Stomach (tissue), 4 donors: ENCODE measurements at regions not wholly inside any gene's neighbourhood (a gene's known extent, or its start where the extent isn't known, plus 50 kb on each side); places are given as distances from the start of the nearest gene placed in this dataset.

Experiments used
- CTCF ChIP-seq, 7 experiments: fragments of 450-650 bp in 4 of 7; fragments of 200-600 bp in 3 of 7; sonication (generic) in 3 of 7; IDR thresholded peaks; one replicate each; pipeline ENCODE4 v1.5.1; 2016 to 2019; ENCODE audit warnings: antibody characterized with exemption in 7 of 7, control low read depth in 2 of 7, mild to moderate bottlenecking in 1 of 7
- POLR2A ChIP-seq, 4 donors: fragments of 450-650 bp; IDR thresholded peaks; one replicate each; pipeline ENCODE4 v1.6.1; 2016; ENCODE audit warnings: antibody characterized with exemption in 4 of 4, control low read depth in 2 of 4, mild to moderate bottlenecking in 1 of 4, moderate library complexity in 1 of 4
- POLR2AphosphoS5 ChIP-seq, 3 donors: sonication (generic); formaldehyde crosslinking; IDR thresholded peaks; one replicate each; pipeline ENCODE4 v1.6.1; 2016; ENCODE audit warnings: antibody characterized with exemption in 3 of 3

GRCh38 chr1:67579623-67580394 lies 105.2 kb upstream of the GADD45A start:
- TF ChIP-seq CTCF (IDR thresholded peaks at IDR 0.05), result no peak
- no peak for TF ChIP-seq POLR2AphosphoS5 (IDR thresholded peaks at IDR 0.05)
- no peak for TF ChIP-seq POLR2A (IDR thresholded peaks at IDR 0.05)
